Liver (tissue), 7 donors: ENCODE measurements at regions not wholly inside any gene's neighbourhood (a gene's known extent, or its start where the extent isn't known, plus 50 kb on each side); places are given as distances from the start of the nearest gene placed in this dataset.

ENCODE experiments used
- DNase-seq: peaks from one replicate; pipeline ENCODE4 v3.0.0-alpha.2; 2017; ENCODE audit warnings: low spot score
- H3K27ac ChIP-seq, 2 donors: one replicate each; pipeline ENCODE4 v1.7.0; 2013; ENCODE audit warnings: inconsistent platforms in 2 of 2, low read length in 2 of 2, control low read depth in 1 of 2, low read depth in 1 of 2, mild to moderate bottlenecking in 1 of 2
- H3K27me3 ChIP-seq, 4 donors: one replicate each; pipeline versions ENCODE4 v1.6.1 to v1.7.0; 2013; ENCODE audit warnings: low read length in 3 of 4, inconsistent platforms in 1 of 4, mild to moderate bottlenecking in 1 of 4, moderate library complexity in 1 of 4; ENCODE audit not compliant: control insufficient read depth in 4 of 4, insufficient read depth in 4 of 4
- H3K36me3 ChIP-seq, 4 donors: one replicate each; pipeline versions ENCODE4 v1.6.1 to v1.7.0; 2013; ENCODE audit warnings: low read length in 3 of 4, mild to moderate bottlenecking in 3 of 4, low read depth in 1 of 4, moderate library complexity in 1 of 4; ENCODE audit not compliant: control insufficient read depth in 4 of 4, insufficient read depth in 3 of 4
- H3K4me1 ChIP-seq, 4 donors: one replicate each; pipeline versions ENCODE4 v1.6.1 to v1.7.0; 2013; ENCODE audit warnings: low read length in 3 of 4, mild to moderate bottlenecking in 3 of 4, moderate library complexity in 1 of 4; ENCODE audit not compliant: control insufficient read depth in 4 of 4, insufficient read depth in 4 of 4
- H3K4me3 ChIP-seq, 3 donors: one replicate each; pipeline versions ENCODE4 v1.6.1 to v1.7.0; 2013; ENCODE audit warnings: low read length in 3 of 3, control low read depth in 1 of 3, low read depth in 1 of 3, mild to moderate bottlenecking in 1 of 3
- H3K9ac ChIP-seq, 2 donors: one replicate each; pipeline ENCODE4 v1.7.0; 2013; ENCODE audit warnings: low read length in 2 of 2, mild to moderate bottlenecking in 2 of 2, moderate library complexity in 2 of 2, control low read depth in 1 of 2, low read depth in 1 of 2
- H3K9me3 ChIP-seq, 4 donors: one replicate each; pipeline versions ENCODE4 v1.6.1 to v1.7.0; 2013; ENCODE audit warnings: low read length in 3 of 4; ENCODE audit not compliant: control insufficient read depth in 4 of 4
- FOXA1 ChIP-seq: IDR thresholded peaks from 2 replicates; pipeline ENCODE4 v1.6.1; 2016; ENCODE audit warnings: antibody characterized with exemption
- GABPA ChIP-seq, 2 donors: IDR thresholded peaks in 1 of 2; conservative IDR thresholded peaks in 1 of 2; 2 replicates each; pipeline ENCODE4 v1.6.1; 2016; ENCODE audit warnings: antibody characterized with exemption in 2 of 2, mild to moderate bottlenecking in 1 of 2, moderate library complexity in 1 of 2
- HNF4G ChIP-seq: IDR thresholded peaks from 2 replicates; pipeline ENCODE4 v1.6.1; 2016; ENCODE audit warnings: antibody characterized with exemption
- JUND ChIP-seq, 2 donors: IDR thresholded peaks; 2 replicates each; pipeline ENCODE4 v1.6.1; 2016; ENCODE audit warnings: antibody characterized with exemption in 2 of 2
- RAD21 ChIP-seq, 2 donors: IDR thresholded peaks; 2 replicates each; pipeline ENCODE4 v1.6.1; 2016; ENCODE audit warnings: antibody characterized with exemption in 2 of 2, mild to moderate bottlenecking in 2 of 2
- RXRA ChIP-seq, 2 donors: IDR thresholded peaks; 2 replicates each; pipeline ENCODE4 v1.6.1; 2017 to 2018; ENCODE audit warnings: antibody characterized with exemption in 2 of 2, mild to moderate bottlenecking in 1 of 2
- SP1 ChIP-seq: IDR thresholded peaks from 2 replicates; pipeline ENCODE4 v1.6.1; 2018; ENCODE audit warnings: antibody characterized with exemption, mild to moderate bottlenecking
- TAF1 ChIP-seq: conservative IDR thresholded peaks from 2 replicates; pipeline ENCODE4 v1.6.1; 2016; ENCODE audit warnings: antibody characterized with exemption, mild to moderate bottlenecking
- YY1 ChIP-seq: IDR thresholded peaks from 2 replicates; pipeline ENCODE4 v1.6.1; 2016; ENCODE audit warnings: antibody characterized with exemption, mild to moderate bottlenecking
- WGBS: extraction: QIAGEN DNeasy Blood & Tissue Kit; methylation state at CpG from one replicate; pipeline ENCODE4 v1.1.7; 2013; 5-methylcytosine and 5-hydroxymethylcytosine counted together
- TF ChIP-seq, protein P1 (sequence below): IDR thresholded peaks from 2 replicates; pipeline ENCODE4 v1.6.1; 2016; ENCODE audit warnings: antibody characterized with exemption
- TF ChIP-seq, protein P2 (sequence below): IDR thresholded peaks from 2 replicates; pipeline ENCODE4 v1.6.1; 2016; ENCODE audit warnings: antibody characterized with exemption
- donor health status: healthy.
- donor health status: healthy.
- donor health status: healthy.
- donor health status: healthy.

GRCh38 chr2:168397629-168398028, 58.4 kb upstream of the CERS6 start:
- Histone ChIP-seq H3K9ac (no peak overlapping the region), H3K4me1 (no peaks in the 10 kb centered on the region), H3K27ac (no peak overlapping the region), H3K27me3 (no peaks in the 10 kb centered on the region), H3K36me3 (no peaks in the 10 kb centered on the region), H3K9me3 (no peaks in the 10 kb centered on the region), H3K4me3 (no peak overlapping the region)
- no peak for DNase-seq
- WGBS = 86% methylated on average over 2 of the region's 2 CpGs
- no peak for TF ChIP-seq GABPA (IDR thresholded peaks at IDR 0.05 in 1 of 2, conservative IDR thresholded peaks at IDR 0.05 in 1 of 2)
- no peak for TF ChIP-seq FOXA1
- TF ChIP-seq YY1 = no peak
- TF ChIP-seq SP1 = no peak
- TF ChIP-seq, protein P1, sequence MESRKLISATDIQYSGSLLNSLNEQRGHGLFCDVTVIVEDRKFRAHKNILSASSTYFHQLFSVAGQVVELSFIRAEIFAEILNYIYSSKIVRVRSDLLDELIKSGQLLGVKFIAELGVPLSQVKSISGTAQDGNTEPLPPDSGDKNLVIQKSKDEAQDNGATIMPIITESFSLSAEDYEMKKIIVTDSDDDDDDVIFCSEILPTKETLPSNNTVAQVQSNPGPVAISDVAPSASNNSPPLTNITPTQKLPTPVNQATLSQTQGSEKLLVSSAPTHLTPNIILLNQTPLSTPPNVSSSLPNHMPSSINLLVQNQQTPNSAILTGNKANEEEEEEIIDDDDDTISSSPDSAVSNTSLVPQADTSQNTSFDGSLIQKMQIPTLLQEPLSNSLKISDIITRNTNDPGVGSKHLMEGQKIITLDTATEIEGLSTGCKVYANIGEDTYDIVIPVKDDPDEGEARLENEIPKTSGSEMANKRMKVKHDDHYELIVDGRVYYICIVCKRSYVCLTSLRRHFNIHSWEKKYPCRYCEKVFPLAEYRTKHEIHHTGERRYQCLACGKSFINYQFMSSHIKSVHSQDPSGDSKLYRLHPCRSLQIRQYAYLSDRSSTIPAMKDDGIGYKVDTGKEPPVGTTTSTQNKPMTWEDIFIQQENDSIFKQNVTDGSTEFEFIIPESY = no peak

DNA sequence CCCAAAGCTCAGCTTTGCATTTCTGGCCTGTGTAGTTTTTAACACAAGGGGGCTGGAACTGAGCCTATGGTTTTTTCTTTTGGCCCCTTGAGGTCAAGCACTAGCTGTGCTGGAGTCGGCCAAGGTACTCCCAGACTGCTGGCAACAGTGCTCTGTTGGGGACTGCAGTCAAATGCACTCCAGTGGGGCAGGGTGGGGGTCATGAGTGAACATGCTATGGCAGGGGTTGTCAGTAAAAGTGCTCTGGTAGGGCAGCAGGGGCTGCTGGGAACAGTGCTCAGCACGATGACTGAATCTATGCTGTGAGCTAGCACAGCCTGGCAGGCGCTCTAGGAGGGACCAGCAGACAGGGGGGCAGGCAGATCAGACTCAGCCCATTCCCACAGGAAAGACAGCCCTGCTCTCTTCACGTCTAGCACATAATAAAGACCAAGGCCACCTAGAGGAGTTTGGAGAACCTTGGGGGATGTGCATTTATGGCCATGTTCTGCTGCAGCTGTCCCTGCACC, 55.0 kb upstream of the CERS6 start:
- no peak for DNase-seq
- H3K4me3 ChIP-seq = no peak overlapping the region
- H3K9me3 ChIP-seq = no peaks in the 10 kb centered on the region
- no peak for TF ChIP-seq GABPA (IDR thresholded peaks at IDR 0.05 in 1 of 2, conservative IDR thresholded peaks at IDR 0.05 in 1 of 2)
- TF ChIP-seq JUND (IDR thresholded peaks at IDR 0.05) = no peak
- TF ChIP-seq, protein P2, sequence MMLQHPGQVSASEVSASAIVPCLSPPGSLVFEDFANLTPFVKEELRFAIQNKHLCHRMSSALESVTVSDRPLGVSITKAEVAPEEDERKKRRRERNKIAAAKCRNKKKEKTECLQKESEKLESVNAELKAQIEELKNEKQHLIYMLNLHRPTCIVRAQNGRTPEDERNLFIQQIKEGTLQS = no peak
- no peak for TF ChIP-seq TAF1
- TF ChIP-seq RAD21 (IDR thresholded peaks at IDR 0.05) = no peak
- no peaks in the 10 kb centered on the region for H3K4me1 ChIP-seq
- H3K36me3 ChIP-seq = no peaks in the 10 kb centered on the region
- no peaks in the 10 kb centered on the region for H3K27me3 ChIP-seq
- WGBS = 72% methylated on average over 4 of the region's 4 CpGs
- no peak overlapping the region for H3K9ac ChIP-seq
- H3K27ac ChIP-seq = no peak overlapping the region

DNA sequence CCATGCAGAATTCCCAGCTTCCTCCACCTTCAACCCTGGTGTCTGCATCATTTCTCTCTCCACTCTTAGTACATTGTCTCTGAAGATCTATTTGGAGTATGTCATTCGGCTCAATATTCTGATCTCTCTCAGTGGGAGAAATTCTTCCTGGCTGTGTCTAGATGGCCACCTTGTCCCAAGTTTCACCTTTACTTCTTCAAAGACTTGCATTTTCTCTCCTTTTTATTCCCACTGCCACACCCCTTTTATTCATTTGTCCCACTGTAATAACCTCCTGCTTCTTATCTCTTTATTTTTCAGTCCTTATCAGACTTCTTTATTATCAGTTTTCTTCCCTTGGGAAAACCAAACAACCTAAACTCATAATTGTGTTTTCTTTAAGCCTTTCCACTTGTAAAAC, 54.3 kb upstream of the CERS6 start:
- no peaks in the 10 kb centered on the region for H3K36me3 ChIP-seq
- H3K9me3 ChIP-seq = no peaks in the 10 kb centered on the region
- DNase-seq = no peak
- TF ChIP-seq JUND (IDR thresholded peaks at IDR 0.05) = no peak
- no peak for TF ChIP-seq HNF4G
- TF ChIP-seq, protein P1 = no peak
- TF ChIP-seq GABPA (IDR thresholded peaks at IDR 0.05 in 1 of 2, conservative IDR thresholded peaks at IDR 0.05 in 1 of 2) = no peak
- TF ChIP-seq RXRA (IDR thresholded peaks at IDR 0.05) = no peak
- no peaks in the 10 kb centered on the region for H3K4me1 ChIP-seq
- H3K27me3 ChIP-seq = no peaks in the 10 kb centered on the region
- no peak overlapping the region for H3K9ac ChIP-seq
- H3K27ac ChIP-seq = no peak overlapping the region
- 79% methylated on average over 1 of the region's 1 CpG for WGBS
- H3K4me3 ChIP-seq = no peak overlapping the region
